ENCODE measurements at regions not wholly inside any gene's neighbourhood (a gene's known extent, or its start where the extent isn't known, plus 50 kb on each side); places are given as distances from the start of the nearest gene placed in this dataset.

- H3K36me3 ChIP-seq (ENCODE audit: control insufficient read depth, insufficient read depth, low read length), result no peaks in the 10 kb centered on the region
- WGBS (ENCODE audit: insufficient coverage, low coverage, missing lambda C conversion rate), result 0% methylated on average over 1 of the region's 1 CpG
- BruUV-seq (replicated peaks), result no TSS peak
- in situ Hi-C loops (cut with MboI), result no loop called here
- DNase-seq (ENCODE audit: extremely low read depth in 1 of 4, low spot score in 3 of 4) (no peak), FAIRE-seq (no peak), ATAC-seq (no peak)
- no peak overlapping the region for H3K4me3 ChIP-seq
- no peak overlapping the region for H3K4me2 ChIP-seq (ENCODE audit: insufficient read depth, low read length)
- no peaks in the 10 kb centered on the region for H3K27me3 ChIP-seq (ENCODE audit: control insufficient read depth in 2 of 2, insufficient read depth in 2 of 2, low read length in 2 of 2)
- intact Hi-C loops (cut with micrococcal nuclease), result no loop called here
- no peak overlapping the region for H3K27ac ChIP-seq (ENCODE audit: extremely low read depth, low read depth, low read length)
- no peaks in the 10 kb centered on the region for H3K9me1 ChIP-seq (ENCODE audit: control insufficient read depth, insufficient read depth, low read length)
- no peak overlapping the region for H3K9ac ChIP-seq (ENCODE audit: insufficient read depth in 1 of 2, low read depth in 2 of 2, low read length in 2 of 2)
- H2AFZ ChIP-seq (ENCODE audit: low read depth, low read length), result no peak overlapping the region
- H3K79me2 ChIP-seq (ENCODE audit: control insufficient read depth, insufficient read depth, low read length), result no peaks in the 10 kb centered on the region
- TF ChIP-seq MBD2 (IDR thresholded peaks at IDR 0.05; ENCODE audit: borderline replicate concordance, low read depth) (no peak), BHLHE40 (IDR thresholded peaks at IDR 0.05; ENCODE audit: low read length) (no peak), RREB1 (CRISPR knock-in tag; IDR thresholded peaks at IDR 0.05) (no peak), MAFG (tag; conservative IDR thresholded peaks at IDR 0.05) (peak; percentile 30; the same call in 1 of the 2 replicates), POLR2G (IDR thresholded peaks at IDR 0.05; ENCODE audit: low read depth, low read length) (no peak), ZNF717 (CRISPR knock-in tag; IDR thresholded peaks at IDR 0.05) (no peak), PHF21A (IDR thresholded peaks at IDR 0.05; ENCODE audit: borderline replicate concordance, low read depth) (no peak), ARID4B (CRISPR knock-in tag; IDR thresholded peaks at IDR 0.05) (no peak), SAFB (IDR thresholded peaks at IDR 0.05; ENCODE audit: borderline replicate concordance, low read depth, low read length) (no peak), ZNF740 (CRISPR knock-in tag; IDR thresholded peaks at IDR 0.05) (no peak), ZNF740 (tag; IDR thresholded peaks at IDR 0.05) (no peak), ZNF316 (IDR thresholded peaks at IDR 0.05) (0 out of 2 replicates have a peak, but pooled peaks have one; percentile 16), C11orf30 (IDR thresholded peaks at IDR 0.05; ENCODE audit: low read depth) (peak; percentile 9; the same call in 1 of the 2 replicates)
- POLR2A ChIA-PET, result no interaction called here
- H3K9me3 ChIP-seq (replicated peaks; ENCODE audit: control insufficient read depth, insufficient read depth, low read depth, low read length), result no peaks in the 10 kb centered on the region; the same call in 1 of the 2 replicates
- H4K20me1 ChIP-seq (replicated peaks; ENCODE audit: control insufficient read depth, insufficient read depth, low read length), result no peaks in the 10 kb centered on the region
- CTCF ChIA-PET (ENCODE audit: low intra/inter-chr PET ratio), result no interaction called here
- no peaks in the 10 kb centered on the region for H3K4me1 ChIP-seq (replicated peaks in 1 of 2; ENCODE audit: control insufficient read depth in 2 of 2, insufficient read depth in 2 of 2, low read length in 2 of 2)
Measured at GRCh38 chr12:77617818-77618217, 212.9 kb upstream of the NAV3 start.
